Skeletal muscle tissue (tissue), 3 donors: ENCODE measurements at regions not wholly inside any gene's neighbourhood (a gene's known extent, or its start where the extent isn't known, plus 50 kb on each side); places are given as distances from the start of the nearest gene placed in this dataset.

Experiments used
- H3K27ac ChIP-seq: one replicate; pipeline ENCODE4 v1.7.0; 2013; ENCODE audit warnings: mild to moderate bottlenecking, low read depth, low read length, inconsistent platforms
- H3K27me3 ChIP-seq, 3 donors: one replicate each; pipeline ENCODE4 v1.7.0; 2013; ENCODE audit warnings: low read length in 3 of 3; ENCODE audit not compliant: control insufficient read depth in 3 of 3, insufficient read depth in 3 of 3
- H3K36me3 ChIP-seq, 3 donors: one replicate each; pipeline ENCODE4 v1.7.0; 2013; ENCODE audit warnings: low read length in 3 of 3; ENCODE audit not compliant: control insufficient read depth in 3 of 3, insufficient read depth in 3 of 3
- H3K4me1 ChIP-seq, 3 donors: one replicate each; pipeline ENCODE4 v1.7.0; 2013; ENCODE audit warnings: low read length in 3 of 3, mild to moderate bottlenecking in 3 of 3; ENCODE audit not compliant: control insufficient read depth in 3 of 3, insufficient read depth in 3 of 3
- H3K4me3 ChIP-seq, 3 donors: one replicate each; pipeline ENCODE4 v1.7.0; 2013; ENCODE audit warnings: low read length in 3 of 3
- H3K9ac ChIP-seq, 3 donors: one replicate each; pipeline ENCODE4 v1.7.0; 2013; ENCODE audit warnings: low read length in 3 of 3, mild to moderate bottlenecking in 3 of 3, moderate library complexity in 2 of 3, low read depth in 1 of 3
- H3K9me3 ChIP-seq, 3 donors: one replicate each; pipeline ENCODE4 v1.7.0; 2013; ENCODE audit warnings: low read length in 3 of 3; ENCODE audit not compliant: control insufficient read depth in 3 of 3
- donor health status: Osteomylitis.

DNA sequence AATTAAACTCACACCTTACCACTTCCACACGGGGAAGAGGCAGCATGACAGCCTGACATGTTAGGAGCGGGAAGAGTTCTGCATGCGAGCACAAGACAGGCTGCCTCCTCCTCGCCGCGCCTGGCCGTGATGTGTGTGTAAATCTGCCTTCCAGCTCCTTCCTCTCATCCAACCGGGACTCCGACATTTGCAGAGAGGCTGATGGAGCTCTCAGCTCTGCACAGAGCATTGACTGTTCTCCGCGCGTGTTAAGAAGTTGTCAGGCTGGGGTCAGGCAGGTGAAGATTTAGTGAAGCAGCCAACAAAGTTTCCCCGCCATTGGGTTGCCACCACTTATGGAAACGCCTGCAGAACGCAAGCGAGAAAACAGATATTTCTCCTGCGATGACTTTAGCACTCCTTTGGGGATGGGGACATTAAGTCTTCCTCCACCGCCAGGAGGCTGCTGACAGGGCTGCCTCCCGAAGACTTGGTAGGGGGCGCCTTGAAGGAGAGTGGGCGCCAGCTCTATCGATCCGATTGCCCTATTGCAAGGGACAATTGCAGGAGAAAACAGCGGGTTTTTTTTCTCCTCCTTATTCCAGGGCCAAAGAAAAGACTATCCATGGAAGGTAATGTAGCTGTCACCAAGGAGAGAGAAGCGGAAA is 213.9 kb upstream of the TSHZ3 start:
- H3K36me3 ChIP-seq, result no peaks in the 10 kb centered on the region
- H3K9me3 ChIP-seq, result peaks cover 0 to 7% (median 3%) of the 10 kb centered on the region in 3 donors
- no peak overlapping the region for H3K9ac ChIP-seq
- peaks cover 0 to 10% (median 0%) of the 10 kb centered on the region in 3 donors for H3K27me3 ChIP-seq
- H3K4me3 ChIP-seq, result no peak overlapping the region
- H3K4me1 ChIP-seq, result no peaks in the 10 kb centered on the region
- H3K27ac ChIP-seq, result no peak overlapping the region

DNA sequence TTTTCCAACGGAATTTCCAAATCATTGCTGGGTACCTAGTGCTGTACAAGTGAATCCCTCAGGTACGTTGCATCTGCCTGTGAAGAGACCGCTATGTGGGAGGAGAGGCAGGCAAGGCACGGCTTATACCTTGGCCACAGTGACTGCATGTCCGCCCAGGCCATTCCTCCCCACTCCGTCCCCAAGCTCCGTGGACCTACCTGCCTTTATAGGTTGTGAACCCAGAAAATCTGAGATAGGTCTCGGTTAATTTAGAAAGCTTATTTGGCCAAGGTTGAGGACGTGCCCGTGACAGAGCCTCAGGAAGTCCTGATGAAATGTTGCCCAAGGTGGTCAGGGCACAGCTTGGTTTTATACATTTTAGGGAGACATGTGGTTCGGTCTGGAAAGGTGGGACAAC is 218.5 kb upstream of the TSHZ3 start:
- H3K4me1 ChIP-seq, result no peaks in the 10 kb centered on the region
- H3K9ac ChIP-seq, result no peak overlapping the region
- H3K27ac ChIP-seq, result no peak overlapping the region
- no peak overlapping the region for H3K4me3 ChIP-seq
- no peaks in the 10 kb centered on the region for H3K9me3 ChIP-seq
- no peaks in the 10 kb centered on the region for H3K36me3 ChIP-seq
- peaks cover 0 to 6% (median 0%) of the 10 kb centered on the region in 3 donors for H3K27me3 ChIP-seq

GRCh38 chr19:31568724-31569123 is 219.5 kb upstream of the TSHZ3 start:
- H3K9ac ChIP-seq, result no peak overlapping the region
- no peaks in the 10 kb centered on the region for H3K36me3 ChIP-seq
- H3K27me3 ChIP-seq, result peaks cover 0 to 6% (median 0%) of the 10 kb centered on the region in 3 donors
- H3K27ac ChIP-seq, result no peak overlapping the region
- no peaks in the 10 kb centered on the region for H3K9me3 ChIP-seq
- H3K4me3 ChIP-seq, result no peak overlapping the region
- no peaks in the 10 kb centered on the region for H3K4me1 ChIP-seq

DNA sequence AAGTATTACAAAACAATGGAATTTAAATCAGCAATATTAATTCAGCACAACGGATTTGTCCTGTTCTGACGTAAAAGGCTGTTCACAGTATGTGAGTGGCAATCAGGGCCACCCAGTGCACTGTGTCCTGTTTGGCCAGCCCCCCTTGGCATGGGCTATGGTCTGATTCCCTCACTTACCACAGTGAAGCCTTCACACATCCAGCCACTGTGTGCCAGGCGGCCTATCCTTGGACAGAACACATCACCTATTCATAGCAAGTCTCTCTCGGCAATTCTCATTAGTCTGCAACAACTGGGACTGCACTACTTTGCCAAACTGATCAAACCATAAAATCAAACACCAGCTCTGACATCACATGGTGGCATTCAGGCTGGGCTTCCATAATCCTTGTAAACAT is 221.5 kb upstream of the TSHZ3 start:
- Histone ChIP-seq H3K9ac (no peak overlapping the region), H3K4me1 (no peaks in the 10 kb centered on the region), H3K4me3 (no peak overlapping the region), H3K27ac (no peak overlapping the region), H3K27me3 (peaks cover 0 to 3% (median 0%) of the 10 kb centered on the region in 3 donors), H3K9me3 (no peaks in the 10 kb centered on the region), H3K36me3 (no peaks in the 10 kb centered on the region)

DNA sequence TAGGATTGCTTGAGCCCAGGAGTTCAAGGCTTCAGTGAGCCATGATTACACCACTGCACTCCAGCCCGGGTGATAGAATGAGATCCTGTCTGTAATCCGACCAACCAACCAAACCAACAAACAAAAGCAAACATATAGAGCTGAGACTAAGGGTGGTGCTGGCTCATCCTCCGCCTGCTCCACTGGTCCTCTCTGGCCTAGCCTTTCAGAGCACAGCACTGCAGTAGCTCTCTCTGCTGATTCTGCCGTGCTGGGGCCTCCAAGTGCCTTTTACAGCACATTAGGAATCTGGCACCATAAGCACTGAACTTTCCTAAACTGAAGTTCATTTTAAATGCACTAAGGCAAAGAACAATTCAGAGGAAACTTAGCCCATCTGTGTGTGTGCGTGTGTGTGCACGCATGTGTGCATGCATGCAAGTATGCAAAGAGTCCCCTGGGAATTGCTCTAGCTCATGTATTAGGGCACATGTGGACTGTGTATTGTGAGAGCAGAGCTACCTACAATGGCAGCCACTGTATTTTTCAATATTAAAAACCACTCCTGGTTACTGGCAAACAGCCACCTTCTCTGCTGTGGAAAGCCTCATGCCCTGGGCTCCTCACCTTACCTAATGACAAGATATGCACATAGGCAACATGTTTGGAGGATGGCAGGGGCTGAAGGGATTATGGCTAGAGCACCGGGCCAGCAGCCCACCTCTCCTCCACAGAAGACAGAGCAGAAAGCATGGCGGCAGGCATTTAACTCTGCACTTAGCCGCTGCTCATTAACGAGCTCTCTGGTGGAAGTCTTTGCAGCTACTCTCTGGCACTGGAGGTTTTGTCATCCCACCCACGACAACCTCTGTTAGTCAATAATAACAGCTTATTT is 223.1 kb upstream of the TSHZ3 start:
- Histone ChIP-seq H3K4me3 (no peak overlapping the region), H3K9ac (no peak overlapping the region), H3K36me3 (no peaks in the 10 kb centered on the region), H3K27me3 (peaks cover 0 to 3% (median 0%) of the 10 kb centered on the region in 3 donors), H3K4me1 (no peaks in the 10 kb centered on the region), H3K9me3 (no peaks in the 10 kb centered on the region), H3K27ac (no peak overlapping the region)

DNA sequence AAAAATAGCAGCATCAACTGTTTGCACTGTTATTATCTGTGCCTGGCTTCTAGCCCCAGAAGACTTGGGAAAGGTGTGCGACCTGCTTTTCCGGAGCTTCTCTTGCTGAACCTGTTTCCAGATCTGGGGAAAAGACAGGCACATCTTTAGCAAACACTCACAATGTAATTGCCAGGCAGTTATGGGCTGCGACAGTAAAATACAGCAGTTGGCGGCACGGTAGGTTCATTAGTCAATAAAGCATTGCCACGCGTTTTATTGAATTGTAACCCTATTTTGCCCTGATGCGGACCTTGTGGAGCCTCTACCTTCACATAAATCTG is 223.7 kb upstream of the TSHZ3 start:
- no peak overlapping the region for H3K27ac ChIP-seq
- H3K9me3 ChIP-seq, result no peaks in the 10 kb centered on the region
- H3K36me3 ChIP-seq, result no peaks in the 10 kb centered on the region
- H3K27me3 ChIP-seq, result peaks cover 0 to 3% (median 0%) of the 10 kb centered on the region in 3 donors
- no peaks in the 10 kb centered on the region for H3K4me1 ChIP-seq
- no peak overlapping the region for H3K9ac ChIP-seq
- H3K4me3 ChIP-seq, result no peak overlapping the region

DNA sequence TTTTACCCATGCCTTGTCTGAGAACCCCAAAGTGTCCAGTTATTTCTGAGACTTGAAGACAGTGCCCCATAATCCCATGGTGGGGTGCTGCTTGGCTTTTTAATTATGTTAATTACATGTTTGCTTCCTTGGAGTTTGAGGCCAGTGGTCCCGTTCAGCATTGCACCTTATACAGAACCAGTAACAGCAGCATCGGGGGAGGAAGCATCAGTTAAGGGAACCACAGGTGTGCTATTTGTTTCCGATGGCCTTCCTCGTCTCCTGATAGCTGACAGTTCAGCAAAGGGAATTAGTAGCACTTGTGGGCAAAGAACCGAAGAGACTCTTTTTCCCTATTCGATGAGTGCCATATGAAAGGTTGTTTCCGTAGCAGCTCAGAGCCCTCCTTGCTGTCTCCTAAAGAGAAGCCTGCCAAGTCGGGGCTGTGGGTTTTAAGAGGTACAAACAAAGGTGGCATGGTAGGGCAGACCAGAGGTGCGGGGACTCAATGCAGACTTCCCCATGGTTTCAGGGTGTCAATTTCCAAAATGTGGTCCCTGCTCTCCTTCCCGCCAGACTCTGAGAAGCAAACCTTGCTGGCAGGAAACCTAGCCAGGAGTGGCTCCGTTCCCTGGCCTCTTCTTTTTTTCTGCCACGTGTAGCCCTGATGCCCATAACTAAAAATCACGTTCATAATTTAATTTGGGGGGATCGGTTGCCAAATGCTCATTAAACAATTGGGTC is 225.2 kb upstream of the TSHZ3 start:
- H3K4me1 ChIP-seq, result no peaks in the 10 kb centered on the region
- H3K4me3 ChIP-seq, result no peak overlapping the region
- H3K9ac ChIP-seq, result no peak overlapping the region
- H3K27ac ChIP-seq, result no peak overlapping the region
- no peaks in the 10 kb centered on the region for H3K9me3 ChIP-seq
- H3K36me3 ChIP-seq, result no peaks in the 10 kb centered on the region
- H3K27me3 ChIP-seq, result peaks cover 0 to 3% (median 0%) of the 10 kb centered on the region in 3 donors

DNA sequence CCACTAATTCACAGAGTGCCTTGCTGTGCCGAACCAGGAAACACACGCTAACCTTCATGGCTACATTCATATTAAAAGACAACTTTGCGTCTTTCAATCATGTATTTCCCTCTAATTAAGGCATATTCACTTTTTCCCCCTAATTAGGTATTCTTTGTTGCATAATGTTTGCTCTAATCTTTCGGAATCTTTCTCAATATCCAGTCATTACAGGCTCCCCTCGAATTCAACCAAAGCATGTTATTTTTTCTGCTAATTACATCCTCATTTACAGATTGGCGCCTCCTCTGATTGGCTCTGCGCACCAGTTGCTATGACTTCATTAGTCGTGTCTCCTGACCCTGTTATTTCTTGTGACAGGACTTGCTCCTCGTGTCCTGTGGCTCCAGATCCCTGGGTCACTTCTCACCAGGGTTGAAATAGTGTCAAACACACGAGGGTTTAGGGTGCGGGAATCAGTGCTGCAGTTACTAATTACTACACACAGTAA is 226.7 kb upstream of the TSHZ3 start:
- Histone ChIP-seq H3K9ac (no peak overlapping the region), H3K27me3 (peaks cover 0 to 3% (median 0%) of the 10 kb centered on the region in 3 donors)

GRCh38 chr19:31578326-31578725 is 229.1 kb upstream of the TSHZ3 start:
- H3K4me1 ChIP-seq, result no peaks in the 10 kb centered on the region
- no peak overlapping the region for H3K4me3 ChIP-seq
- H3K27me3 ChIP-seq, result peaks cover 0 to 3% (median 0%) of the 10 kb centered on the region in 3 donors
- H3K27ac ChIP-seq, result no peak overlapping the region
- no peaks in the 10 kb centered on the region for H3K36me3 ChIP-seq
- no peaks in the 10 kb centered on the region for H3K9me3 ChIP-seq
- H3K9ac ChIP-seq, result no peak overlapping the region

More for the DNA sequence above, 226.7 kb upstream of the TSHZ3 start:
- Histone ChIP-seq H3K27ac (no peak overlapping the region), H3K9me3 (no peaks in the 10 kb centered on the region), H3K4me3 (no peak overlapping the region), H3K4me1 (no peaks in the 10 kb centered on the region), H3K36me3 (no peaks in the 10 kb centered on the region)

DNA sequence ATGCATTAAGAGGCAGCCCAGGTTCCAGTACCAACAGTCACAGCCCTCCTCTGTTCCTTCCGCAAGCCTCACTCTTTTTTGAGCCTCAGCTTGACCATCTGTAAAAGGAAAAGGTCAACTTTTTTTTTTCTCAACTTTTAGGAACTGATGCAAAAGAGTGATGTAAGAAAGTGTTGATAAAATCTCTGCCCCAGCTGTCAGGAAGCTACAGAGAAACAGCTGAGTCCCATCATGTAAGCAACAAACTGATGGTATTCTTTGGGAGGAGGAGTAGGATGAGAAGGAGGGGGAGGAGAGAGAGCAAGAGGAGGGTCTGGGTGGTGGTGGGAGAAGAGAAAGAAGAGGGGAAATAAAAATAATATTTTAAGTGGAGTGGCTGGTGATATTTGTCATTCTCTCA is 233.9 kb upstream of the TSHZ3 start:
- H3K27me3 ChIP-seq, result no peaks in the 10 kb centered on the region
- no peak overlapping the region for H3K27ac ChIP-seq
- H3K4me3 ChIP-seq, result no peak overlapping the region
- no peaks in the 10 kb centered on the region for H3K36me3 ChIP-seq
- H3K9me3 ChIP-seq, result no peaks in the 10 kb centered on the region
- no peak overlapping the region for H3K9ac ChIP-seq
- H3K4me1 ChIP-seq, result no peaks in the 10 kb centered on the region
